ENCODE measurements at regions not wholly inside any gene's neighbourhood (a gene's known extent, or its start where the extent isn't known, plus 50 kb on each side); places are given as distances from the start of the nearest gene placed in this dataset.
"Not testable (repeated sequence)": the region's sequence is repeated elsewhere in the genome, so short reads cannot be mapped to it uniquely, and the experiment has no call there.

- not testable (repeated sequence) for TF ChIP-seq CTCF, POLR2A (IDR thresholded peaks at IDR 0.05)
These were observed 111.7 kb upstream of the LPCAT1 start for GRCh38 chr5:1635477-1635876.

Measured in adrenal gland (tissue), 5 donors.